GM03348 (cell line): ENCODE measurements at regions not wholly inside any gene's neighbourhood (a gene's known extent, or its start where the extent isn't known, plus 50 kb on each side); places are given as distances from the start of the nearest gene placed in this dataset.

Experiments used
- DNase-seq: peaks from one replicate; pipeline ENCODE4 v3.0.0; 2012; ENCODE audit warnings: low spot score

- no peak for DNase-seq
These were observed 165.2 kb downstream of the ZPLD1 start for GRCh38 chr3:102599819-102600576.

- no peak for DNase-seq
These were observed 170.3 kb downstream of the ZPLD1 start for GRCh38 chr3:102605153-102605552.

GRCh38 chr3:102608875-102609274 lies 174.1 kb downstream of the ZPLD1 start:
- DNase-seq: no peak

- DNase-seq: no peak
These were observed 179.3 kb downstream of the ZPLD1 start for GRCh38 chr3:102614021-102614569.

- DNase-seq: no peak
These were observed 179.8 kb downstream of the ZPLD1 start for GRCh38 chr3:102614585-102614984.

- DNase-seq: no peak
These were observed 182.6 kb downstream of the ZPLD1 start for GRCh38 chr3:102617381-102617780.

GRCh38 chr3:102619361-102619760 lies 184.5 kb downstream of the ZPLD1 start:
- no peak for DNase-seq

- no peak for DNase-seq
These were observed 195.1 kb downstream of the ZPLD1 start for GRCh38 chr3:102629943-102630342.

GRCh38 chr3:102630531-102630930 lies 195.7 kb downstream of the ZPLD1 start:
- DNase-seq: no peak

- no peak for DNase-seq
These were observed 208.7 kb downstream of the ZPLD1 start for GRCh38 chr3:102643546-102643945.

- no peak for DNase-seq
These were observed 211.7 kb downstream of the ZPLD1 start for GRCh38 chr3:102646557-102646956.

GRCh38 chr3:102660653-102661052 lies 225.8 kb downstream of the ZPLD1 start:
- no peak for DNase-seq

GRCh38 chr3:102661707-102662497 lies 227.1 kb downstream of the ZPLD1 start:
- no peak for DNase-seq

- DNase-seq: no peak
These were observed 227.6 kb downstream of the ZPLD1 start for GRCh38 chr3:102662498-102662772.

GRCh38 chr3:102664126-102664525 lies 229.3 kb downstream of the ZPLD1 start:
- no peak for DNase-seq

- DNase-seq: no peak
These were observed 230.4 kb downstream of the ZPLD1 start for GRCh38 chr3:102665183-102665582.

- DNase-seq: no peak
These were observed 233.4 kb downstream of the ZPLD1 start for GRCh38 chr3:102668247-102668646.

GRCh38 chr3:102670986-102671385 lies 236.2 kb downstream of the ZPLD1 start:
- no peak for DNase-seq

- no peak for DNase-seq
These were observed 237.5 kb downstream of the ZPLD1 start for GRCh38 chr3:102672305-102672704.

- DNase-seq: peak; percentile 79
These were observed 238.7 kb downstream of the ZPLD1 start for GRCh38 chr3:102673271-102674115.

GRCh38 chr3:102674284-102674683 lies 239.5 kb downstream of the ZPLD1 start:
- no peak for DNase-seq

- DNase-seq: no peak
These were observed 241.6 kb downstream of the ZPLD1 start for GRCh38 chr3:102676424-102676823.
